ENCODE measurements at regions not wholly inside any gene's neighbourhood (a gene's known extent, or its start where the extent isn't known, plus 50 kb on each side); places are given as distances from the start of the nearest gene placed in this dataset.

DNA sequence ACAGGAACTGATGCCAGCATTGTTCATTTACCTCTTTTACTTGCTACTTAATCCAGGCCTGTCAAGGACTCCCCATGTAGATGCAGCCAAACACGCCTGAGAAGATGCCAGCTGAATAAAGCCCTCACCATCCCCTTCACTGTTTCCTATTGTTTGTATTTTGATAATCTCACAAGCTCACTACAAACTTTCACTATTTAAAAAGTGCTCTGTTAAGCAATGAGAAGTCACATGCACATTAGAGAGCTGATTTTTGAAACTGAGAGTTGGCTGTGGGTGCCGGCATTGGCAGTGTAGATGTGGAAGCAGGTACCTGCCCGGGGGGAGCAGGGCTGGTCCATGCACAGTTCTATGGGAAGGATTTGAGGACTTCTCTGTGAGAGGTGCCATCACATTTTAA, 169.8 kb upstream of the GRB10 start:
- no TSS peak for BruUV-seq (replicated peaks)
- ChIA-PET CTCF (interaction anchor here (0.7 kb wide), 2 partner anchors 115 to 790 kb away, joined by 3 to 4 read pairs; no protein-coding TSS in a partner anchor), POLR2A (interaction anchor here (0.7 to 1.3 kb wide), 2 partner anchors 11 to 35 kb away, joined by 4 to 5 read pairs; no protein-coding TSS in a partner anchor)
- H3K27ac Mint-ChIP-seq (ENCODE audit: low read depth, unreplicated experiment), result peak overlapping the region; percentile 29
- H3K36me3 Mint-ChIP-seq (ENCODE audit: insufficient read depth, unreplicated experiment), result no peaks in the 10 kb centered on the region
- H3K27me3 Mint-ChIP-seq (ENCODE audit: insufficient read depth, unreplicated experiment), result no peaks in the 10 kb centered on the region
- H3K9me3 Mint-ChIP-seq (ENCODE audit: unreplicated experiment), result peaks cover 27% of the 10 kb centered on the region
- peaks cover 20% of the 10 kb centered on the region for H3K4me1 Mint-ChIP-seq (ENCODE audit: insufficient read depth, unreplicated experiment)
- H3K4me3 Mint-ChIP-seq (ENCODE audit: unreplicated experiment), result no peak overlapping the region
- intact Hi-C loops (cut with micrococcal nuclease), result no loop called here
- DNase-seq (ENCODE audit: unreplicated experiment), result peak; percentile 9
- TF ChIP-seq, protein P1, sequence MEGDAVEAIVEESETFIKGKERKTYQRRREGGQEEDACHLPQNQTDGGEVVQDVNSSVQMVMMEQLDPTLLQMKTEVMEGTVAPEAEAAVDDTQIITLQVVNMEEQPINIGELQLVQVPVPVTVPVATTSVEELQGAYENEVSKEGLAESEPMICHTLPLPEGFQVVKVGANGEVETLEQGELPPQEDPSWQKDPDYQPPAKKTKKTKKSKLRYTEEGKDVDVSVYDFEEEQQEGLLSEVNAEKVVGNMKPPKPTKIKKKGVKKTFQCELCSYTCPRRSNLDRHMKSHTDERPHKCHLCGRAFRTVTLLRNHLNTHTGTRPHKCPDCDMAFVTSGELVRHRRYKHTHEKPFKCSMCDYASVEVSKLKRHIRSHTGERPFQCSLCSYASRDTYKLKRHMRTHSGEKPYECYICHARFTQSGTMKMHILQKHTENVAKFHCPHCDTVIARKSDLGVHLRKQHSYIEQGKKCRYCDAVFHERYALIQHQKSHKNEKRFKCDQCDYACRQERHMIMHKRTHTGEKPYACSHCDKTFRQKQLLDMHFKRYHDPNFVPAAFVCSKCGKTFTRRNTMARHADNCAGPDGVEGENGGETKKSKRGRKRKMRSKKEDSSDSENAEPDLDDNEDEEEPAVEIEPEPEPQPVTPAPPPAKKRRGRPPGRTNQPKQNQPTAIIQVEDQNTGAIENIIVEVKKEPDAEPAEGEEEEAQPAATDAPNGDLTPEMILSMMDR (IDR thresholded peaks at IDR 0.05; ENCODE audit: unreplicated experiment), result no peak

DNA sequence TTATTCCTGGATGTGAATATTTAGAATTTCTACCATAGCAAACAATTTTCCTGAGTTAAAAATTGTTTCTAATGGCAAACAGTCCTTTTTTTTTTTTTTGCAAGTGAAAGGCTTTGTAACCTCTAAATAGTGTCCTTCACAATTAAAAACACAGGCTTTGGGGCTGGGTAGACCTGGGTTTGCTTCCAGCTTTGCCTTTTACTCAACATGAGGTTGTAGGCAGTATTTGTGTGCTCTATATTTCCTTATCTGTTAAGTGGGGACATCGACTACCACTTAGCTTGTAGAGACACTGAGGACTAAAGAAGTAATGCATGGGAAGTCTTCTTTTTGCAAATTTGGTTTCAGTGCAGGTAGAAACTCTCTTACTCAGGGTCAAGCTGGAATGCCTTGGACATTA, 169.4 kb upstream of the GRB10 start:
- CTCF ChIA-PET, result interaction anchor here (0.7 kb wide), 1 partner anchor 790 kb away, joined by 4 read pairs; no protein-coding TSS in a partner anchor
- POLR2A ChIA-PET, result interaction anchor here (0.7 to 1.3 kb wide), 2 partner anchors 10 to 34 kb away, joined by 4 to 5 read pairs; no protein-coding TSS in a partner anchor
- no peaks in the 10 kb centered on the region for H3K36me3 Mint-ChIP-seq (ENCODE audit: insufficient read depth, unreplicated experiment)
- intact Hi-C loops (cut with micrococcal nuclease), result no loop called here
- H3K4me3 Mint-ChIP-seq (ENCODE audit: unreplicated experiment), result no peak overlapping the region
- H3K27ac Mint-ChIP-seq (ENCODE audit: low read depth, unreplicated experiment), result no peak overlapping the region
- H3K4me1 Mint-ChIP-seq (ENCODE audit: insufficient read depth, unreplicated experiment), result peaks cover 20% of the 10 kb centered on the region
- H3K9me3 Mint-ChIP-seq (ENCODE audit: unreplicated experiment), result peaks cover 27% of the 10 kb centered on the region
- no peak for DNase-seq (ENCODE audit: unreplicated experiment)
- TF ChIP-seq, protein P1 (IDR thresholded peaks at IDR 0.05; ENCODE audit: unreplicated experiment), result no peak
- no TSS peak for BruUV-seq (replicated peaks)
- H3K27me3 Mint-ChIP-seq (ENCODE audit: insufficient read depth, unreplicated experiment), result no peaks in the 10 kb centered on the region

DNA sequence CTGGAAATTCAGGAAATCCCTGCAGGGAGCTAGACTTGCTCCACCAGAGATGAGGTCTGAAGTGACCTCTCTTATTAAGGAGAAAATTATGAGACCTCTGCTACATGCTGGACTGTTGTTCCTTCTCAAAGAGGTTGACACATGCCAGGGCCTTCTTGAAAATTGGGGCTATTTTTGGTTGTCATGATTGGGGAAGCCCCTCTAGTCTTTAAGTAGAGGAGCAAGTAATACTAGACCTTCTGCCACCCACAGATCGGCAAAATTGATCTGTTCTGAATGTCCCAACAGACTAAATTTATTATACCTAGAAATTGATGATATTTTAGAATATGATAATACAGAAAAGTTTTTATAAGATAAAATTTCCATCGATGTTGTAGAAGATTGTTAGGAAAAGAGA, 160.8 kb upstream of the GRB10 start:
- no peak for DNase-seq (ENCODE audit: unreplicated experiment)
- H3K4me3 Mint-ChIP-seq (ENCODE audit: unreplicated experiment), result no peak overlapping the region
- H3K9me3 Mint-ChIP-seq (ENCODE audit: unreplicated experiment), result peaks cover 3% of the 10 kb centered on the region
- TF ChIP-seq, protein P1 (IDR thresholded peaks at IDR 0.05; ENCODE audit: unreplicated experiment), result no peak
- no peaks in the 10 kb centered on the region for H3K36me3 Mint-ChIP-seq (ENCODE audit: insufficient read depth, unreplicated experiment)
- no peak overlapping the region for H3K27ac Mint-ChIP-seq (ENCODE audit: low read depth, unreplicated experiment)
- BruUV-seq (replicated peaks), result no TSS peak
- CTCF ChIA-PET, result interaction anchor here (0.6 kb wide), 2 partner anchors 32 to 1029 kb away, joined by 3 to 4 read pairs; no protein-coding TSS in a partner anchor
- peaks cover 17% of the 10 kb centered on the region for H3K4me1 Mint-ChIP-seq (ENCODE audit: insufficient read depth, unreplicated experiment)
- POLR2A ChIA-PET, result no interaction called here
- H3K27me3 Mint-ChIP-seq (ENCODE audit: insufficient read depth, unreplicated experiment), result no peaks in the 10 kb centered on the region
- intact Hi-C loops (cut with micrococcal nuclease), result no loop called here

DNA sequence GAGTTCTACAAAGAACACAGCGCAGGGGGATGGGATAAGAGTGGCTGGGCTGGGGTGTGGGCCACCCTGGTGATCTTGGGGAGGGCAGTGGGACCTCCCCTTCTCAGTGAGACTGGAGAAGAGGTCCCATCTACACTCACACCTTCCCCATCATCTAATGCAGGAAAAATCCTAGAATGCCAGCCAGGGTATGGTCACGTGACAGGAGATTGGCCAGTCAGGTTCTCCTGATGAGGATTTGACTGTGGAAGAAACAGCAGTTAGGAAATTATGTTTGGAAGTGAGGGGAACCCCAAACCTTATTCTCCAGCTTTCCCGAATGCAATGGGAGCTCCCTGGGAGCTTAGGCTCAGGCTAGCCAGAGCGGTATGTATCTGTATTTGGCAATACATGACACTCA, 158.8 kb upstream of the GRB10 start:
- no peak for DNase-seq (ENCODE audit: unreplicated experiment)
- intact Hi-C loops (cut with micrococcal nuclease), result no loop called here
- no peaks in the 10 kb centered on the region for H3K36me3 Mint-ChIP-seq (ENCODE audit: insufficient read depth, unreplicated experiment)
- no TSS peak for BruUV-seq (replicated peaks)
- H3K27ac Mint-ChIP-seq (ENCODE audit: low read depth, unreplicated experiment), result peak overlapping the region; percentile 53
- peaks cover 17% of the 10 kb centered on the region for H3K4me1 Mint-ChIP-seq (ENCODE audit: insufficient read depth, unreplicated experiment)
- ChIA-PET CTCF (no interaction called here), POLR2A (interaction anchor here (0.6 to 1.4 kb wide), 2 partner anchors 11 to 130 kb away, joined by 4 to 5 read pairs; no protein-coding TSS in a partner anchor)
- no peaks in the 10 kb centered on the region for H3K27me3 Mint-ChIP-seq (ENCODE audit: insufficient read depth, unreplicated experiment)
- TF ChIP-seq, protein P1 (IDR thresholded peaks at IDR 0.05; ENCODE audit: unreplicated experiment), result no peak
- H3K4me3 Mint-ChIP-seq (ENCODE audit: unreplicated experiment), result no peak overlapping the region
- no peaks in the 10 kb centered on the region for H3K9me3 Mint-ChIP-seq (ENCODE audit: unreplicated experiment)
